Kidney epithelial cell (primary cell): ENCODE measurements at regions not wholly inside any gene's neighbourhood (a gene's known extent, or its start where the extent isn't known, plus 50 kb on each side); places are given as distances from the start of the nearest gene placed in this dataset.
"Not testable (repeated sequence)": the region's sequence is repeated elsewhere in the genome, so short reads cannot be mapped to it uniquely, and the experiment has no call there.

Experiments
- DNase-seq: peaks from one replicate; pipeline ENCODE4 v3.0.0-alpha.2; 2010; ENCODE audit warnings: low read depth
- H3K27me3 ChIP-seq: 2 replicates; pipeline ENCODE4 v1.6.0; 2011; ENCODE audit warnings: low read length; ENCODE audit not compliant: control insufficient read depth, insufficient read depth
- H3K36me3 ChIP-seq: 2 replicates; pipeline ENCODE4 v1.5.1; 2011; ENCODE audit warnings: low read length; ENCODE audit not compliant: control insufficient read depth, insufficient read depth
- H3K4me3 ChIP-seq: 2 replicates; pipeline ENCODE4 v1.5.1; 2011; ENCODE audit warnings: low read depth, mild to moderate bottlenecking, control low read depth, low read length
- TF ChIP-seq, protein P1 (sequence below): IDR thresholded peaks from 2 replicates; pipeline ENCODE4 v1.5.1; 2011; ENCODE audit warnings: mild to moderate bottlenecking, moderate library complexity, low read length, control low read depth, inconsistent platforms; ENCODE audit not compliant: insufficient read depth, poor library complexity, severe bottlenecking

GRCh38 chr1:193891788-193892187 is 705.4 kb upstream of the B3GALT2 start:
- Histone ChIP-seq H3K4me3 (no peak overlapping the region), H3K36me3 (no peaks in the 10 kb centered on the region), H3K27me3 (no peaks in the 10 kb centered on the region)
- TF ChIP-seq, protein P1, sequence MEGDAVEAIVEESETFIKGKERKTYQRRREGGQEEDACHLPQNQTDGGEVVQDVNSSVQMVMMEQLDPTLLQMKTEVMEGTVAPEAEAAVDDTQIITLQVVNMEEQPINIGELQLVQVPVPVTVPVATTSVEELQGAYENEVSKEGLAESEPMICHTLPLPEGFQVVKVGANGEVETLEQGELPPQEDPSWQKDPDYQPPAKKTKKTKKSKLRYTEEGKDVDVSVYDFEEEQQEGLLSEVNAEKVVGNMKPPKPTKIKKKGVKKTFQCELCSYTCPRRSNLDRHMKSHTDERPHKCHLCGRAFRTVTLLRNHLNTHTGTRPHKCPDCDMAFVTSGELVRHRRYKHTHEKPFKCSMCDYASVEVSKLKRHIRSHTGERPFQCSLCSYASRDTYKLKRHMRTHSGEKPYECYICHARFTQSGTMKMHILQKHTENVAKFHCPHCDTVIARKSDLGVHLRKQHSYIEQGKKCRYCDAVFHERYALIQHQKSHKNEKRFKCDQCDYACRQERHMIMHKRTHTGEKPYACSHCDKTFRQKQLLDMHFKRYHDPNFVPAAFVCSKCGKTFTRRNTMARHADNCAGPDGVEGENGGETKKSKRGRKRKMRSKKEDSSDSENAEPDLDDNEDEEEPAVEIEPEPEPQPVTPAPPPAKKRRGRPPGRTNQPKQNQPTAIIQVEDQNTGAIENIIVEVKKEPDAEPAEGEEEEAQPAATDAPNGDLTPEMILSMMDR, result no peak
- DNase-seq, result no peak

- H3K4me3 ChIP-seq, result no peak overlapping the region
- no peaks in the 10 kb centered on the region for H3K36me3 ChIP-seq
- TF ChIP-seq, protein P1, result no peak
- DNase-seq, result no peak
- H3K27me3 ChIP-seq, result no peaks in the 10 kb centered on the region
Measured at GRCh38 chr1:193890935-193891334, 704.5 kb upstream of the B3GALT2 start.

DNA sequence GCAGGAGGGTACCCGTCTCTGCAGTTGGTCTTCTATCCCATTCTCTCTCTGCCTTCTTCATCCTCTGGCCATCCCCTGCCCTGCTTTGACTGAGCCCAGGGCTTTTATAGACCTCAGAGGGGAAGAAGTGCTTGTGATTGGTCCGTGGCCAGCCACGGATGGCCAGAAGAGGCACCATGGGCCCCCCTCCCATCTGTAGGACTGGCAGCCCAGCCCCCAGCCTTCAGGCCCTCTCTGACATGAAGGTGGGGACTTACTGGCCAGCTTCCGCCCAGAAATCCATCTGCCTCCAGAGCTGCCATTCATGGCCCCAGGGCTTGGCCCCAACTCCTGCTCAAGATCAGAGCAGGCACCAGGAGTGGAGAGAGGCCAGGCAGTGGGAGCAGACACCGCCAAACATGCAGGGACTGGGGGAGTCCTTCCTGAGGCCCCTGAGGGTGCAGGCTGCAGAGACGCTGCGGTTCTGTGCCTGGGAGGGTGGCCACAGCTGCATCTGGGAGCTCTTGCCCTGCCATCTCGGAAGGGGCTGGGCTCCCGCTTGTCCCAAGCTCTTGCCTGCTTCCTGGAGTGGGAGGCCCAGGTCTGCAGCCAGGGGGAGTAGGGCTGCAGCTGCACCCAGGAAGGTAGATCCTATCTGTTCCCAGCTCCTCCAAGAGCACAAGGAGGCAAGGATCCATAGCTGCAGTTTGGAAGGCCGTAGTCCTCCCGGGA is 698.6 kb upstream of the B3GALT2 start:
- H3K27me3 ChIP-seq, result no peaks in the 10 kb centered on the region
- no peak for DNase-seq
- H3K4me3 ChIP-seq, result no peak overlapping the region
- no peaks in the 10 kb centered on the region for H3K36me3 ChIP-seq
- TF ChIP-seq, protein P1, result no peak

GRCh38 chr1:193877920-193878319 is 691.5 kb upstream of the B3GALT2 start:
- not testable (repeated sequence) for DNase-seq, H3K36me3 ChIP-seq, H3K27me3 ChIP-seq, H3K4me3 ChIP-seq

- Histone ChIP-seq H3K27me3 (no peaks in the 10 kb centered on the region), H3K36me3 (no peaks in the 10 kb centered on the region), H3K4me3 (no peak overlapping the region)
- TF ChIP-seq, protein P1, result no peak
- no peak for DNase-seq
Measured at GRCh38 chr1:193868425-193868824, 682.0 kb upstream of the B3GALT2 start.

GRCh38 chr1:193856261-193856660 is 669.8 kb upstream of the B3GALT2 start:
- Histone ChIP-seq H3K27me3 (no peaks in the 10 kb centered on the region), H3K36me3 (no peaks in the 10 kb centered on the region), H3K4me3 (no peak overlapping the region)
- TF ChIP-seq, protein P1, result no peak
- no peak for DNase-seq
